ENCODE measurements at regions not wholly inside any gene's neighbourhood (a gene's known extent, or its start where the extent isn't known, plus 50 kb on each side); places are given as distances from the start of the nearest gene placed in this dataset.
"Not testable (repeated sequence)": the region's sequence is repeated elsewhere in the genome, so short reads cannot be mapped to it uniquely, and the experiment has no call there.

DNA sequence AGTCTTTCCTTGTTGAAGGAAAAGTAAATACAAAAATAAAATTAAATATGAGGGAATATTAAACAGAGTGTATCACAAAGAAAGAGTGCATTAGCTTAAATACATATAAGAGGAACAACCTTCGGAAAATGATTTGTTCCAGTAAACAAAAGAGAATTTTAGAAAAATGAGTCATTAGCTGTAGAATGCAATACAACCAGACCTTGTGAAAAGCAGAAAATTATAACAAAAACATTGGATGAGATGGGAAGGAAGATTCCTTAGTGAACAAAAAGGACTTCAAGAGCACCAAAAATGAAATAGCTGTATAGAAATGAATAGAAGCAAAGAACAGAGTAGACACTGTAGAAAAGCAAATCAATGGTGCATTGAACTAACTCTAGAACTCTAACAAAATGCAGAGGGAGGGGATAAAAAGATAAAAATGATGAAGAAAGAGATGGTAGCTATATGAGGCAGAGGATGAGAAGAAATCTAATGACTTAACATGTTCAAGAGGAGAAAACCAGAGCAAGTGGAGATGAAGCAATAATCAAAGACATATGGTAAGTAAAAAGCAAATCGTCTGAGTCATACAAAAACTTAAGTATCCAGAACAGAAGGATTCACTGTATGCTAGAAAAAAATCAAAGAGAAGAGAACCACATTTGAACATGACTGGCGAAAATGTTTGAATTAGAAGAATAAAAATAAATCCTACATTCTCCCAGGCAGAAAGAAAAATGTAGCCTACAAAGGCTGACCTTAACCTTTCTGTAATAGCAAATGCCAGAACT is 190.5 kb downstream of the TMEM26 start:
- no peak for DNase-seq

DNA sequence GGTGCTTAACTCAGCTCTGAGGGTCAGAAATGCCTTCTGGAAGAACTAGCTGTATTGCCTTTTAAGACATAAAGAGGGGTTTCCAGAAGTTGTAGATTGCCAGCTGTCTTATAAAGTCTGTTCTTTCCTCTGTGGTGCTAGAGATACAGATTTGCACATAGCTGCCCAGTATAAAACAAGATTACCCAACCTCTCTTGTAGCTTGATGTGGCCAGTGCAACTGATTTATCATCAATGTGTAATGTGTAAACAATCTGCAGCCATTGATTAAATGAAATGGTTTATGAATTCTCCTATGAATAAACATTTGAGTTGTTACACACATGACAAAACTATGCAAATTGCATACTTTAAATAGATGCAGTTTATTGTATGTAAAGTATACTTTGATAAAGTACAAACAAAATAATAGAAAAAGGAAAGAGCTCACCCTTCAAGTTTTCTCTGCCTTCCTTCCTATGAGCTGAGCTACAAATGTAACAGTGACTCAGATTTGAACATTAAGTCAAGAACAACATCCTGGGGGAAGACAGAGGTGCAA is 195.2 kb downstream of the TMEM26 start:
- no peak for DNase-seq

DNA sequence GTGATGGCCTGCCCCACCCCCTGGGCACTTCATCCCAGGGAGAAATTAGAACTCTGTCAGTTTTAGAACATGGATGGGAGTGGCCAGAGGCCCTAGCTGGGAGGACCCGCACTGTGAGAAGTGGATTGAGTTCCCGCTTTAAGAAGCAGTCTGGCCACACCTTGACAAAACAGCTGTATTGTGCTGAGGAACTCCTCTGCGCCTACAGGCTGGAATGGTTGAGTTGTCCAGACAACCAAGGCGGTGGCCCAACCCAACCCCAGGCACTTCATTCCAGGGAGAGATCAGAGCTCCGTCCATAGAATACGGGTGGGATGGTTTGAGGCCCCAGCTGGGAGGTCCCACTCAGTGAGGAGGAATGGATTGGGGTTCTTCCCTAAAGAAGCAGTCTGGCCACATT is 196.0 kb downstream of the TMEM26 start:
- DNase-seq = no peak

DNA sequence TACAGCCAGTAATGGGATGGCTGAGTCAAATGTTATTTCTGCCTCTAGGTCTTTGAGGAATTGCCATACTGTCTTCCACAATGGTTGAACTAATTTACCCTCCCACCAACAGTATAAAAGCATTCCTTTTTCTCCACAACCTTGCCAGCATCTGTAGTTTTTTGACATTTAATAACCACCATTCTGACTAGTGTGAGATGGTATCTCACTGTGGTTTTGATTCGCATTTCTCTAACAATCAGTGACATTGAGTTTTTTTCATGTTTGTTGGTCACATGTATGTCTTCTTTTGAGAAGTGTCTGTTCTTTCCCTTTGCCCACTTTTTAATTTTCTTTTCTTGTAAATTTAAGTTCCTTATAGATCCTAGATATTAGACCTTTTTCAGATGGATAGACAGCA is 200.9 kb downstream of the TMEM26 start:
- DNase-seq = not testable (repeated sequence)

DNA sequence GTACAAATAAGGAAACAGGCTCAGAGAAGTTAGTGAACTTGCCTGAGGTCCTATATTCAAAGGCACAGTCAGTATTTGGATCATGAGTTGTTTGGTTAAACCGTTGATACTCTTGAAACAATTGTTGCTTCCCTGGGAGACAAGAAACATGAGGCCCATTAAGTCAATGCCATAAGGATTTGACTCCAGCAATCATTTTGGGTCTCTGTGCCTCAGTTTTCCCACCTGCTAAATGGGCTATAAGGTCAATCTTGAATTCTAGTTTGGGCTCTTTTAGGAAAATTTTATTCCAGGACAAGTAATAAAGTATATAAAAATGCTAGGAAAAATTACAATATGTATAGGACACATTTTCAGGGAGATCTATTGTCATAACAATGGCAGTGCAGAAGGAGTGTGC is 202.1 kb downstream of the TMEM26 start:
- no peak for DNase-seq

DNA sequence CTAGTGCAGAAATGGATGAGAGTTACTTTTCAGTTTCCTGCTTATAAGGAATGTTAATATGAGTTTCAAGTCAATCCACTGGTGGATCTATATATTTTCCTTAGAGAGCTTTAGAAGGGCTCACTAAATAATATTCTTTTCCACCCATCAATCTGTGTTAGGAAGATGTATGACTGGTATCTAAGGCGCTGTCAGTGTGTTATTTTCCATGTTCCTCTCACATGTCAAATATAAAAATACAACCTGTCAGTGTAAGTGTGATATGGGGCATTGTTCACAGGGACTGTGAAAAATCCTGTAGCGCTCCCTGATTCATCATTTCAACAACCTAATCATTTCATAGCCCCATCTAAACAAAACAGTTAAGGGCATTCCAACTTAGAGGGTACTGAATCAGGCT is 203.1 kb downstream of the TMEM26 start:
- DNase-seq = no peak

DNA sequence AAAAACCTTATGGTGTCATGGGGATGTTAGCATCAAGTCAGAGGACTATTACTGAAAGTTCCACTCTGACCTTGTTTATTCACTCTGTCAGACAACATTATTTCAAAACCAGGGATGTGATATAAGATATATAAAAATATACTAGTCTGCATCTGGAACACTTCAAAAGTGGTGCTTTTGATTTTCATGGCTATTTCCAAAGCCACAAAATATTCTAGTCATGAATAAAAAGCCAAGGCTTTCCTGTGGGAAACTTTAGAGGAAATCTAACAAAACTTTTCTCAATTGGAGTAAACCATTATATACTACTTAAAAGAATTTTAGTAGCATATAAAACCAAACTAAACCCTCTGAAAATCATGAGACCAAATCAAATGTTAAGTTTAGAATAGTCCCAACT is 205.2 kb downstream of the TMEM26 start:
- DNase-seq = no peak

DNA sequence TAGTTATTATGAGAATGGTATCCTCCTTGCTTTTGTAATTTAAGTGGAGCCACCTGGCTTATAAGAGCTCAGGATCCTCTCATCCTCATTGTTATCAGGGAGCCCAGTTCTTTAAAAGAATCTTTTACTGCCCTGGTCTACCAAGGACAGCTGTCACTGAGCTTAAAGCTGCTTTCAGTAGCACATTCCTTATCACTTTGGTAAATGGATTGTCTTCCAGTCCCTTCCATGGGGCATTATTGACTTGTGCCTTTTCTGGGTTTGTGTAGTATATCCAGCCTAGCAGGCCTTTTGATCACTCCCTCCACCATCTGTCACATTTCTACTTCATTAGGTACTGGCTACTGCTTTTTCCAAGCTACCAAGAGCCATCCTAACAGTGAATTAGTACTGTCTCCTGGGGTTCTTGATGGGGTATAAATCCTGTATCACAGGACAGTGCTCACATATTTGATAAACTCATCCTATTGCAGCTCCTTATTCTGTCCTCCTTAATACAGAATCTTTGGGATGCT is 208.9 kb downstream of the TMEM26 start:
- DNase-seq = no peak

DNA sequence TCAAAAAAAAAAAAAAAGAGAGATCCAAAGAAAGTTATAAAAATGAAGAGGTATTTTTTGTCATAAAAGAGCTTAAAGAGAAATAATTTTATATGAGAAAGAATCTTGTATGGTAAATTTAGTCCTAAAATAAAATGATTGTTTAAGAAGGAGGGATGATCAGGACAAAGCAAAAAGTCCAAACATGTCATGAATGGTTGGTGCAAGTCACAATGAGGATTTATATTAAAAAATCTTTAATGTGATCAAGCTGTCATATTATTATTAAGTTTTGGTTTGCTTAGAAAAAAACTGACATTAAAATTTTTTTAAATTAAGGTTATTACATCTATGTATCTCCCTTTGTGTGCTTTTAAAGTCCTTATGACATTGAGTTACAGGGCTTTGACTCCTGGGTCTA is 220.4 kb downstream of the TMEM26 start:
- DNase-seq = no peak

DNA sequence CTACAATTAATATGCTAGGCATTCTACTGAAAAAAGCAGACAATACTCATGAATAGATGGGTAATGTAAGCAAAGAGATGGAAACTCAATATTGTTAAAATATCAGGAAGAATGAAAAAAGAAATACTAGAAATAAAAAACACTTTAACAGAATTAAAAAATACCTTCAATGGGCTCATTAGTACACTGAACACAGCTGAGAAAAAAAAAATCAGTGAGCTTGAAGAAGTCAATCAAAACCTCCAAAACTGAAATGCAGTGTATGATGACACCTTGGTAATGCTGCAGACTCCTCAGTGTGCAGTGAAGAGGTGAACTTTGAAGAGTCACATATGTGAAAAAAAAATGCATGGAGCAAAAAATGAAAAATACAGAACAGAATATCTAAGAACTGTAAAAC is 227.2 kb downstream of the TMEM26 start:
- no peak for DNase-seq

DNA sequence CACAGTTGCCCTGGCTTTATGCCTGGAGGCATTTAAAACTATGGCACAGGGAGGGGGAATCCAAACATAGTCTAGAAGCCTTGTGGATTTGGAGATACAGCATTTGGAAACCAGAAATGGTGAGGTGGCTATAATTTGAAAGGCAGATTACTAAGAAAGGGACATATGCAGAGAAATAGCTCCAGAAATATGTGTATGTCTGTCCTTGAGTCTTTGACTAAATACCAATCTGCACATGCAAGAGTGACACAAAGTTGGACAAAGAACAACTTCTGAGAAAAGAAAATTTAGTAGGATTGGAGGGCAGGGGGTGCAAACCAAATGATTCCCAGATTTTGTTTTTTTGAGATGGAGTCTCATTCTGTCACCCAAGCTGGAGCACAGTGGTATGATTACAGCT is 229.6 kb downstream of the TMEM26 start:
- DNase-seq = no peak

DNA sequence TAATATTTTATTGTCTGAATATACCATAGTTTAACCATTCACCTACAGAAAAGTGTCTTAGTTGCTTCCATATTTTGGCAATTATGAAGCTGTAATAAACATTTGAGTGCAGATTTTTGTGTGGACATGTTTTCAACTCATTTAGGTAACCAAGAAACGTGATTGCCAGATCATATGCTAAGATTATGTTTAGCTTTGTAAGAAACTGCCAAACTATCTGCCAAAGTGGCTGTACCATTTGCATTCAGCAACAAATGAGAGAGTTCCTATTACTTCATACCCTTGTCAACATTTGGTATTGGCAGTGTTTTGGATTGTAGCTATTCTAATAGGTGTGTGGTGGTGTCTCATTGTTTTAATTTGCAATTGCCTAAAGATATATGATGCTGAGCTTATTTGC is 233.5 kb downstream of the TMEM26 start:
- no peak for DNase-seq

DNA sequence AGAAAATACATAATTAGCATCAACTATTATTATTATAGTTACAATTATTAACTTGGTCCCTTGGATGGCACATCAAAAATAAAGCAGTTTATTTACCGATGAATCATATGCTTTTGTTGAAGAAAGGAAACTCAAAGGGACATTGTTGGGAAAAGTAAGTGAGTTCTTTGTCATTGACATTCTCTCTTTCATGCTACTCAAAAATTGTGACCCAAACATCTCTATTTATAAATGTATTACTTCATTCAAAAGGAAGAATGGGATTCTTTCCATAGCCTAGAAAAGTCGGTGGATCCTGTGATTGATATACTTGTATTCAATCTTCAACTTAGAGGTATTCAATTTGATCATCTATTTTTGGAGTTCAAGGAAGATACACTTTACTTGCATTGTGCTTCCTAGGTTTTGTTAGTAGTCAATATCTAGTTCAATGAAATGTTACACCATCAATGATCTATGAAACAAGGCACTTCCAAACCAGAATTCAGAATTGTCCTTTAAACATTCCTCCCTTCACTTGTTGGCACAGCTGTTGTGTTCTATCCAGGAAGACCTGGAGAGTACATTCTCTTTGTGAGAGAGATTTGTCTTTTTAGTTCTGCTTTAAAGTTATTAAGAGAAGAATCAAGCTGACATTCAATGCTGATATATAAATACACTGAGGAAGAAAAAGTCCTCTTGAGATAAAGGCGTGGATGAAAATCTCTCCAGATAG is 235.2 kb downstream of the TMEM26 start:
- no peak for DNase-seq

DNA sequence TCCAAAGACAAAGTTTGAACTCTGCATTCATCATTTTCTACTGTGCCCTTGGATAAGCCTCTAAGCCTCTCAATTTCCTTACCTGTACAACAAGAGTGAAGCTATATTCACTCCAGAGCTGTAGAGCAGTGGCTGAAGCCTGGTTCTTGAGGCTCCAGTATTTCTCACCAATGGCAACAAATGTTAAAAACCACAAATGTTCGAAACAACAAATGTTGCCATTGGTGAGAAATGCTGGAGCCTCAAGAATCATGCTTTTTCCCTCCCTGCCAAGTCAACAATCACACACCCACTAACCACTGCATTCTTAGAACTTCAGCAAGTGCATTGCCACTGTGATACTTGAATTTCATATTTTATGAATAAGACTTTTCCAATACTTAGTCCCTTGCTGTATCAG is 237.9 kb downstream of the TMEM26 start:
- no peak for DNase-seq

DNA sequence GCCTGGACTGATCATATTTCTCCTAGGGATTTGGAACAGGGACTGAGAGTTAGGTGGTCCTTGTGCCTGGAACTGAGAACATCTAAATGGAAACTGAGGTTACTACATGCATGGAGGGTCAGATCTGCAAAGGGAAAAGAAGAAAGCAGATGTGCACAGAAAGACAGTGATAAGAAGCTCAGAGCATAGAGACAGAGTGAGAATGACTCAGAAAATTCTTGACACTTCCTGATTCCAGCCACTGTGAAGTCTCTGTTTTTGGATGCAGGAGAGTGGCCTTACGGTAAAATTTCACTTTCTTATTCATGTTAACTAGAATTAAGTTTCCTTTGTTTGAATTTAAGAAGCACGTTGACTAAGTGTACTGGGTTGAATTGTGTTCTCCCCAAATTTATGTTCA is 241.7 kb downstream of the TMEM26 start:
- DNase-seq = no peak

DNA sequence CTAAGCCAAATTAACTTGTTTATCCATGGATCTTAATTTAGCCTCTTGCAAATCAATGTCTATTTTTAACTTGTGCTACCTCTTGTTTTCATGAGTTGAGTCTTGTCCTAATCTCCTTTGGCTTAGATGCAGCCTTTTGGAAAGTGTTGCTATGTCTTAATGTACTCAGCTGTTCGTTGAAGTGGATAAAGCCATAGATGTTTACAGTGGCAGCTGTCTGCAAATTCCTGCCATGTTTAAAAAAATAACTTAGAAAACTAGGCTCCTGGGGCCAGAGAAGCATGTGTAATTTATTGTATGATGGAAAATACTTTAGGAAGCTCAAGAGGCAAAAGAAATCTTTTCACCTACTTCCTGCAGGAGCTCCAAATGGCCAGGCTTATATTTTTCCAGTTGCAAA is 253.1 kb upstream of the RHOBTB1 start:
- DNase-seq = no peak

DNA sequence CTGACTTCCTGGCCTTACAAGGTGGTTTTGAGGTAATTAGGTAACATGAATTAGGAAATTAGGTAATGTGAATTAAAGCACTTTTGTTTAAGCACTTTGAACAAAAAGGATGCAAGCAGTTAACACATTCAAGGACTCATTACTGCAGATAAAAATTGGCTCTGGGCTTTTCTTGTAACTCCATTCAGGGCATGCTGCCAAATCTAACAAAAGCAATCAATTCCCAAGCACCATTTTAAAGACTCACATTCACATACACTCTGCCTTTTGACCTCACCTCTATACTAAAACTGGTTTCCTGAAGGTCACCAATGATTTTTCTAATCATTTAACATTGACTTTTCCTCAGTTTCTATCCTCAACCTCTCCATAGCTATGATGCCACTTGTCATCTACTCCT is 251.2 kb upstream of the RHOBTB1 start:
- no peak for DNase-seq

DNA sequence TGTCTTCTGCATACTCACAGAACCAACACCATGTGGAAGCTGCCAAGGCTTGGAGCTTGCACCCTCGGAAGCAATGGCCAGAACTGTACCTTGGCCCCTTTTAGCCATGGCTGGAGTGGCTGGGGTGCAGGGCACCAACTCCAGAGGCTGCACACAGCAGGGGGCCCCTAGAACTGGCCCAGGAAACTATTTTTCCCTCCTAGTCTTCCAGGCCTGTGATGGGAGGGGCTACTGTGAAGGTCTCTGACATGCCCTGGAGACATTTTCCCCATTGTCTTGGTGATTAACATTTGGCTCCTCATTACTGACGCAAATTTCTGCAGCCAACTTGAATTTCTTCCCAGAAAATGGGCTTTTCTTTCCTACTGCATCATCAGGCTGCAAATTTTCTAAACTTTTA is 248.6 kb upstream of the RHOBTB1 start:
- DNase-seq = not testable (repeated sequence)

DNA sequence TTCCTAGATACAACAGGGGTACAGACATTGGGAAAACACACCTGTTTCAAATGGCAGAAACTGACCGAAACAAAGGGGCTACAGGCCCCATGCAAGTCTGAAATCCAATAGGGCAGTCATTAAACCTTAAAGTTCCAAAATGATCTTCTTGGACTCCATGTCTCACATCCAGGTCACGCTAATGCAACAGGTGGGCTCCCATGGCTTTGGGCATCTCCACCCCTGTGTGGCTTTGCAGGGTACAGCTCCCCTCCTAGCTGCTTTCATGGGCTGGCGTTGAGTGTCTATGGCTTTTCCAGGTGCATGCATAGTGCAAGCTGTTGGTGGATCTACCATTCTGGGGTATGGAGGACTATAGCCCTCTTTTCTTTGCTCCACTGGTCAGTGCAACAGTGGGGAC is 248.1 kb upstream of the RHOBTB1 start:
- no peak for DNase-seq

DNA sequence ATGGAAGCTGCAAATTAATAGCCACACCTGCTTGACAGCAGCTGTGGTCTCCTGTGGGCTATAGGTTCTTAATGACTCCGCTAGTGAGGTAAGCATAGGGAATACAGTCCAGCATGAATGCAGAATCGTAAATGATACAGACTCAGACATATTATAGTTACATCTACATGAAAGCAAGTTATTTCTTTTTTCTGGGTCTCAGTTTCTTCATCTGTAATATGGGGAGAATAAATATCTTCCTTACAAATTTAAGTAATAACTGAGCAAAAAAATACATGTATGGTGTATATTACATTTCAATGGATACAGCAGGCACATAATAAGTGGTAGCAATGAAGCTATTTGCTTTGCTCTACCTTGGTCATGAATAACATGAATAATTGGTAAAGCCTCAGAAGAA is 245.9 kb upstream of the RHOBTB1 start:
- DNase-seq = no peak

DNA sequence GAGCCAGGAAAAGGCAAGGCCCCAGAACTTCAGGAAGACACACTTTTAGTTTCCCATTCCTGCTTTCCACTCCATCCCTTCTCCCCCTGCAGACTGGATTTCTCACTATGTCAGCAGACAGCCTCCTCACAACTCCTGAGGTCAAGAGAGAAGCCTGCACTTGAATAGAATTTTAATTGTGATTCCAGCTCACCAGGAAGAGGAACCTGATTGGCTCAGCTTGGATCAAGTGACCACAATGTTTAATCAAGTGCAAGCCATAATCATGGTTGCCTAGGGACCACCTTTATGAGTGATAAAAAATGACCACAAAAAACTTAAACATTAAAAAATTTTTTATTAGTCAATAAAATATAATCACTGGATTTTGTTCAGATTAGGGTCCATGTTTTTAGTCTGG is 244.7 kb upstream of the RHOBTB1 start:
- no peak for DNase-seq

DNA sequence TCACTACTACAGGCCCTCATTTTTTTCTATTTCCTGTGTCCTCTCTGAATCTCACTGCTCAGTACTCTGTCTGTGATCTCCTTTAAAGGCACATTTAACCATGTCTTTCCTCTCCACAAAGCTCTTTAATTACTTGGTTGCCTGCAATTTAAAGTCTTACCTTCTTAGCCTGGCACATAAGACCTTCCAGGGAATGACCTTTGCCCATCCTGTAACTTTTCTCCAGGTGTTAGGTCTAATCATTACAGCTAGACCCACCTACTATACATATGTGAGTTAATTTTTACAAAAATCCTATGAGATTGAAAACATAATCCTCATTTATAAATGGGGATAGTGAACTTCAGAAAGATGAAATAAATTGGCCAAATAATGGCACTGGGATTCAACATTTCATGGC is 244.1 kb upstream of the RHOBTB1 start:
- no peak for DNase-seq

DNA sequence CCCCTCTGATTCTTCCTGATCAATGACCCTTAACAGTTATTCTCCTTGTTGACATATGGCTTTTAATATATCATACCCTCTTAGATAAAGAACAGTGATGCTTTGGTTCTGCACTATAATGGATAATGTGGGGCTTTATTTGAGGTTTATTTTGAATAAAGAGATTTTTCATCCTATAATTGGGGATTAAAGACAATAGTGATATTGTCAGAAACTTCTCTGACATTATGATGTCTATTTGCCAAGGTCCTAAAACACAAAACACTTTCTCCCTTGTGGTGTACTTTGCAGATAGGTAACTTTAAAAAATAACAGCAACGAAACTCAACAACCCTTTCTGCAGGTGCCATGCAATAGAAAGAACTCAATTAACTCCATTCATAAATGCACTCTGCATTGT is 243.6 kb upstream of the RHOBTB1 start:
- no peak for DNase-seq

DNA sequence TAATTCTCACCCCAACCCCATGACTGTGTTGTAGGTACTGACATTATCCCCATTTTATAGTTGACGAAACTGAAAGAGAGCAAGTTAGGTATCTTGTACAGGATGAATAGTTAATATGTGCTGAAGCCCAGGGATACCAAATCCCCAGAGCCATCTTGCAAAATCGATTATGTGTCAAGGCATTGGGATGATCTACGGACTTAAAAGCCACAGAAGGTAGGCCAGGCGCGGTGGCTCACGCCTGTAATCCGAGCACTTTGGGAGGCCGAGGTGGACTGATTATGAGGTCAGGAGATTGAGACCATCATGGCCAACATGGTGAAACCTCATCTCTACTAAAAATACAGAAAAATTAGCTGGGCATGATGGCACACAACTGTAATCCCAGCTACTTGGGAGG is 242.4 kb upstream of the RHOBTB1 start:
- no peak for DNase-seq

Data from stimulated activated CD4-positive, alpha-beta T cell treated with anti-CD3 and anti-CD28 coated beads, Interleukin-15, amount 100 ng/mL, for 24 hours (primary cell).